ENCODE measurements at regions not wholly inside any gene's neighbourhood (a gene's known extent, or its start where the extent isn't known, plus 50 kb on each side); places are given as distances from the start of the nearest gene placed in this dataset.

GRCh38 chr15:31544361-31544760 lies 217.7 kb downstream of the KLF13 start:
- in situ Hi-C loops (cut with MboI; ENCODE audit: low pct_unique_long_range_greater_than_20kb in 2 of 9, low sequenced_read_pairs in 9 of 9, unreplicated experiment in 9 of 9) = no loop called here
- ATAC-seq (replicated peaks in 6 of 8) = no peak
- Histone ChIP-seq H3K4me1 (replicated peaks in 1 of 2) (no peaks in the 10 kb centered on the region), H3K27ac (no peak overlapping the region), H3K4me3 (no peak overlapping the region)

GRCh38 chr15:31545257-31545656 lies 218.6 kb downstream of the KLF13 start:
- no peak overlapping the region for H3K27ac ChIP-seq
- in situ Hi-C loops (cut with MboI; ENCODE audit: low pct_unique_long_range_greater_than_20kb in 2 of 9, low sequenced_read_pairs in 9 of 9, unreplicated experiment in 9 of 9) = no loop called here
- H3K4me3 ChIP-seq = no peak overlapping the region
- no peaks in the 10 kb centered on the region for H3K4me1 ChIP-seq (replicated peaks in 1 of 2)
- ATAC-seq (replicated peaks in 6 of 8) = no peak

DNA sequence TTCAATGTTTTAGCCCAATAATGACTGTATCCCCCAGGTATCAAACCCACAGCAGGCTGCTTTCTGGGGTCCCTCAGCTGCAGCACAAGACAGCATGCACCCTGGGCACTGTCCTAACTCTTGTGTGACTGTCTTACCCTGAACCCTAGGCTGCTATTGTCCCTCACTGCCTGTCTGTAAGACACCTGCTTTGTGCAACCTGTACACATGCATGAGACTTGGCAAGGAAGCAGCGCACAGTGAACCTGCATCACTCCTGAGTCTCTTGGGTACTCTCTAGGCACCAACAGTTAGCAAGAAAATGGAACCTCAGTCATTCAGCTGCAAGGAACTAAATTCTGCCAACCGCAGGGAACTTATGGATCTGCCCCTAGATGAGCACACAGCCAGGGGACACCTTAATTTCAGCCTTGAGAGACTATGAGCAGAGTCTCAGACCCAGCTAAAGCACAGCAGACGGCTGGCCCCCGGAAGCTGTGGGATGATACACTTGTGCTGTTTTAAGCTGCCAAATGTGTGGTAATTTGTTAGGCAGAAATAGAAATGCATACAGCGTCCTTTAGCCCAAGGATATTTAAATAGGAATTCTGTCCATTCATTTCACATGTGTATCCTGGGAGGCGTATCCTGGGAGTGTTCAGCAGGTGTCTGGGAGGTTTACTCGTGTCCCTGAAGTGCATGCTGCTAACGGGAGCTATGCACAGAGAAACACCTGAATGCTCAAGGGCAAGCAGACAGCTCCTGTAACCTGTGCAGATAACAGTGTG lies 223.8 kb downstream of the KLF13 start:
- H3K4me3 ChIP-seq = no peak overlapping the region
- H3K4me1 ChIP-seq (replicated peaks in 1 of 2) = no peaks in the 10 kb centered on the region
- in situ Hi-C loops (cut with MboI; ENCODE audit: low pct_unique_long_range_greater_than_20kb in 2 of 9, low sequenced_read_pairs in 9 of 9, unreplicated experiment in 9 of 9) = no loop called here
- no peak overlapping the region for H3K27ac ChIP-seq
- peak in 2 of 8 experiments; percentile 54 to 88 for ATAC-seq (replicated peaks in 6 of 8)
- WGBS, 10 experiments = 30 to 100% (median 77%) methylated on average over 1 to 4 of the region's 8 CpGs; no CpG with 5 or more reads in 2 of the 10 experiments

DNA sequence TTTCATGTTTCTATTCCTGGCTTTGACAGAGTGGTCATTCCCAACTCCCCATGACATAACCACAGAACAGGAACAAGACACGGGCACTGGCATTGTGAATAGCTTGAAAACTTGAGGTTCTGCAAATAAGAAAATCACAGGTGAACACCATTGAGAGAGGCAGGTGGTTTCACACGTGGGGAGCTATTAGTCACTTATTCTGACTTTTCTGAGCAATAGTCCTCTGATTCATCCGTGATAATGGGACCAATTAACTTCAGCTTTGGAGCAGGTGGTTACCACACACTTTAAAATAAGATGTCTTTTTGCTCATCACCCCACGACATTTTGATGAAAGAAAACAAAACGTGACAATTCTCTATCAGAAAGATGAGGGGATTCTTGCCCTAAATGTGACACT lies 224.7 kb downstream of the KLF13 start:
- in situ Hi-C loops (cut with MboI; ENCODE audit: low pct_unique_long_range_greater_than_20kb in 2 of 9, low sequenced_read_pairs in 9 of 9, unreplicated experiment in 9 of 9) = no loop called here
- Histone ChIP-seq H3K4me1 (replicated peaks in 1 of 2) (no peaks in the 10 kb centered on the region), H3K4me3 (no peak overlapping the region), H3K27ac (no peak overlapping the region)
- 46 to 87% (median 82%) methylated on average over 2 to 5 of the region's 5 CpGs; no CpG with 5 or more reads in 3 of the 10 experiments for WGBS, 10 experiments
- ATAC-seq (replicated peaks in 6 of 8) = no peak

DNA sequence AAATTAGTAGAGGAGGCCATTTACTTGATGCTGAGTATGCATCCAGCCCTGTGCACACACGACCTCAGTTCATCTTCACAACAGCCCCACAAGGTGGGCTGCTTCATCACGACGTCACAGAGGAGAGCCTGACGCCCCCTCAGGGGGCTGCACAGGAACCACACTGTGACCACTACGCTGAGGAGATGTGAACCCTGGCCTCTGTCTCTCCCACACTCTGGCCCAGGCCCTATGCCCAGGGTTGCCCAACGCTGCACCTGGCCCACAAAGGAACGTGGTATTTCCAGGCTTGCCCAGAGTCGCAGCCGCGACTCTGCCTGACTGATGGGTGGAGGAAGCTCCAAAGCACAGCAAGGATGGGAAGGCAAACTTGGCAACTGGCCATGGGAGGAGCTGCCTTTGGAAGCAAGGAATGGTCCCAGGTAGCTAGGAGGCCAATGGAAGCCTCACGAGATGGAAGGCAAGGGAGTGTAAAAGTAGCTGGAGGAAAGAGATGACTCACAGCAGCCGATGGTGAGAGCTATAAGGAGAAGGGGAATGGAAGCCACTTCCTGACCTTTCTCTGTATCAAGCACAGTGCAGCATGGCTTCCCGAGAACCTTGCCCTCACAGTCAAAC lies 226.0 kb downstream of the KLF13 start:
- WGBS, 10 experiments = 47 to 89% (median 76%) methylated on average over 2 to 8 of the region's 13 CpGs; no CpG with 5 or more reads in 1 of the 10 experiments
- H3K4me1 ChIP-seq (replicated peaks in 1 of 2) = no peaks in the 10 kb centered on the region
- no peak overlapping the region for H3K4me3 ChIP-seq
- no peak overlapping the region for H3K27ac ChIP-seq
- no peak for ATAC-seq (replicated peaks in 6 of 8)
- in situ Hi-C loops (cut with MboI; ENCODE audit: low pct_unique_long_range_greater_than_20kb in 2 of 9, low sequenced_read_pairs in 9 of 9, unreplicated experiment in 9 of 9) = no loop called here

DNA sequence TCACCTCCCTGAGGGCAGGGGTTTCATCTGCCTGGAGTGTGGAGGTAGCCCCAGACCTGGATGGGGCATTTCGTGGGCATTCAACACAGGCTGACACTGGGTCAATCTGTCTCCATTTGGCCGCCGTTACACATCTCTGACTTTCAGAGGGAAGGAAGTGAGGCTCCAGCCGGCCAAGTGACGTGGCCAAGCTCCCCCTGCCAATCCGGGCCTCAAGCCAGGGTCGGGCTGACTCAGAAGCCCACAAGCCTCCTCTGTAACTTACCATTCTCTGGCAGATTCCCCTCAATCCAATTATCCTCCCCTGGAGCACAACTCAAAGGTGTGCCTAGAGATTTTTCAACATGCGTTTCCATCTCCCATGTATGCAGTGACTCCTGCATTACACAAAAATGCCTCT lies 227.6 kb downstream of the KLF13 start:
- Histone ChIP-seq H3K27ac (no peak overlapping the region), H3K4me3 (no peak overlapping the region), H3K4me1 (replicated peaks in 1 of 2) (no peaks in the 10 kb centered on the region)
- no peak for ATAC-seq (replicated peaks in 6 of 8)
- in situ Hi-C loops (cut with MboI; ENCODE audit: low pct_unique_long_range_greater_than_20kb in 2 of 9, low sequenced_read_pairs in 9 of 9, unreplicated experiment in 9 of 9) = no loop called here
- WGBS, 10 experiments = 15 to 100% (median 80%) methylated on average over 1 to 7 of the region's 8 CpGs; no CpG with 5 or more reads in 5 of the 10 experiments

DNA sequence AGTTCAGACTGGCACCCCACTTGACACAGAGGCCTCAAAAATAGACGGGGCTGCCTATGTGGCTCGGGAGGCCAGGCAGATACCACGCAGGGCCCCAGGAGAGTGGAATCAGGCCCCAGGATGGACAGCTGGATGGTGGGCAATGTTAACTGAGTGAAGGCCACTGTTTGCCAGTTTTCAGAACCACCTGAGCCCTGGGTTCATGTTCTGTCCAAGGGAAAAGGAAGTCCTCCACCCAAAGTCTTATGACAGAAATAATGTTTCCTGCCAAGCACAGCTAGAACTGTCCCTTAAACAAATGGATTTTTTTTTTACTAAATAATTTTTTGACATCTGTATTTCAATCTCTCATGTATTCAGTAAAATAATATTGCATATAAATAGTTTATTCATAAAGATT lies 228.4 kb downstream of the KLF13 start:
- ATAC-seq (replicated peaks in 6 of 8) = no peak
- in situ Hi-C loops (cut with MboI; ENCODE audit: low pct_unique_long_range_greater_than_20kb in 2 of 9, low sequenced_read_pairs in 9 of 9, unreplicated experiment in 9 of 9) = no loop called here
- 80 to 100% (median 93%) methylated on average over 2 to 3 of the region's 3 CpGs; no CpG with 5 or more reads in 7 of the 10 experiments for WGBS, 10 experiments

DNA sequence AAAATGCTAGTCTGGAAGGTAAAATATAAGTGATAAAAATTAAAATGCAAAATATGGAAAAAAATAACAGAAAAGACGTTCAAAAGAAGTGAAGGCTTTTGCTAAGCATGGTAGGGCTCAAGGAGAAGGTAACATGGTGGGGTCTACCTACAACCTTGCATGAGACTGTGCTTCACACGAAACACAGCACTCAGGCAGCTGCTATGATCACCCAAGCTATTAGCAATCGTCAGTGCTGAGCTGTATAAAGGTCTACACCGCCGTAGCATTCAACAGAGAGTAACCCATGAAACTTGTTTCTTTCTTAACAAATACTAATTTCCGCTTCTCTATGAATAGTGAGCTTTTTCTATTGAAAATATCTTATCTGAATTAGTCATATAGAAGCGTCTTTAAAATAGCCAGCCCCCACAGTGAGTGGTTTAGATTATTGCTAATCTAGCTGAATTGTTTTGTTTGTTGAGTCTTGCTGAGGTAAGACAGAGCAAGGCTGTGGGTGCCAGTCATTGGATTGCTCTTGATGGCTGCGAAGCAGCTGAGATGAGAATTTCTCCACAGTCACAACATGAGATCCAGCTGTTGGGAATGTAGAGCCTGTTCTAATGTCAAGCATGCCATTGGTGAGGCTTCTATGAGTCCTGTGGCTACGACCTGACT lies 230.0 kb downstream of the KLF13 start:
- no peak for ATAC-seq (replicated peaks in 6 of 8)
- Histone ChIP-seq H3K4me3 (no peak overlapping the region), H3K4me1 (replicated peaks in 1 of 2) (no peaks in the 10 kb centered on the region), H3K27ac (no peak overlapping the region)
- WGBS, 10 experiments = 57 to 92% (median 84%) methylated on average over 1 to 9 of the region's 9 CpGs
- in situ Hi-C loops (cut with MboI; ENCODE audit: low pct_unique_long_range_greater_than_20kb in 2 of 9, low sequenced_read_pairs in 9 of 9, unreplicated experiment in 9 of 9) = no loop called here

More for the DNA sequence above, 228.4 kb downstream of the KLF13 start:
- Histone ChIP-seq H3K4me1 (replicated peaks in 1 of 2) (no peaks in the 10 kb centered on the region), H3K27ac (no peak overlapping the region), H3K4me3 (no peak overlapping the region)

GRCh38 chr15:31557899-31558298 lies 231.3 kb downstream of the KLF13 start:
- WGBS, 10 experiments = 0 to 80% (median 48%) methylated on average over 1 to 5 of the region's 7 CpGs; no CpG with 5 or more reads in 6 of the 10 experiments
- in situ Hi-C loops (cut with MboI; ENCODE audit: low pct_unique_long_range_greater_than_20kb in 2 of 9, low sequenced_read_pairs in 9 of 9, unreplicated experiment in 9 of 9) = no loop called here
- H3K4me1 ChIP-seq (replicated peaks in 1 of 2) = no peaks in the 10 kb centered on the region
- H3K4me3 ChIP-seq = no peak overlapping the region
- ATAC-seq (replicated peaks in 6 of 8) = peak in 2 of 8 experiments; percentile 57 to 79
- no peak overlapping the region for H3K27ac ChIP-seq

- Histone ChIP-seq H3K4me1 (replicated peaks in 1 of 2) (no peaks in the 10 kb centered on the region), H3K27ac (no peak overlapping the region), H3K4me3 (no peak overlapping the region)
- in situ Hi-C loops (cut with MboI; ENCODE audit: low pct_unique_long_range_greater_than_20kb in 2 of 9, low sequenced_read_pairs in 9 of 9, unreplicated experiment in 9 of 9) = no loop called here
- ATAC-seq (replicated peaks in 6 of 8) = no peak
- WGBS, 10 experiments = 78 to 100% (median 94%) methylated on average over 2 to 10 of the region's 12 CpGs; no CpG with 5 or more reads in 6 of the 10 experiments
Observed at GRCh38 chr15:31558840-31559239, 232.2 kb downstream of the KLF13 start.

DNA sequence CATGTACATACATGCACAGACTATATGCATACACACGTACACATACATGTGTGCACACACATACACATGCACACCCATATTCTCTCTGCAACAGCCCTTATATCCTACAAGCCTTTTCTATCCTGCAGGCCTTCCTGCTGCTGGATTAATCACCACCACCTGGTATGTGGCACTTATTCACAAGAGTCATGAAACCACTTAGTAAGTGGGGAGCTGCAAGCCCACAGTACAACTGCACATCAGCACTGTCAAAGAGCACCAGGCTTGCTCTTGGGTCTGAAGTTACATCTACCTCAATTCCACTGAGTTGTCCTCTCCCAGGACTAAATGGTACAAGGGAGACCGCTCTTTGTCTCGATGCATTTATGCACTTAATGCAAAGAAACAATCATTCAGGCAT lies 233.2 kb downstream of the KLF13 start:
- H3K4me3 ChIP-seq = no peak overlapping the region
- no peak for ATAC-seq (replicated peaks in 6 of 8)
- no peaks in the 10 kb centered on the region for H3K4me1 ChIP-seq (replicated peaks in 1 of 2)
- no peak overlapping the region for H3K27ac ChIP-seq
- WGBS, 10 experiments = 33 to 100% (median 86%) methylated on average over 1 to 3 of the region's 3 CpGs; no CpG with 5 or more reads in 2 of the 10 experiments
- in situ Hi-C loops (cut with MboI; ENCODE audit: low pct_unique_long_range_greater_than_20kb in 2 of 9, low sequenced_read_pairs in 9 of 9, unreplicated experiment in 9 of 9) = no loop called here

GRCh38 chr15:31560643-31561042 lies 234.0 kb downstream of the KLF13 start:
- in situ Hi-C loops (cut with MboI; ENCODE audit: low pct_unique_long_range_greater_than_20kb in 2 of 9, low sequenced_read_pairs in 9 of 9, unreplicated experiment in 9 of 9) = no loop called here

DNA sequence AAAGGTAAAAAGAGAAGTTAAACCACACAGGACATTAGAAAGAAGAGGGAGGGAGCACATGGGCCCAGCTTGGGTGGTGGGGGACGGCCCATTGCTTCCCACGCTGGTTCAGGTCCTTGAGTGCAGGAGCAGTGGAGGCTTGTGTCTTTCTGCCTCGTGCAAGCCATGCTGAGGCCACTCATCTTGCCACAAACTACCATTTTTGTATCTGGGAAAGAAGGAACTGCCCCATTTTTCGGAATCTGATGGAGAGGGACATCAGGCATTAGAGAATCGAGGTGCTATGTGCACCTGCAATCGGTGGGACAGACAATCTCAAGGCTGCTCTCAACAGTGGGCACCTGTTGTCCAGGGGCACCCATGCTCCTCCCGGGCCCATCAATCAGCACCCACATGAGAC lies 234.5 kb downstream of the KLF13 start:
- ATAC-seq (replicated peaks in 6 of 8) = no peak

More at GRCh38 chr15:31560643-31561042, 234.0 kb downstream of the KLF13 start:
- Histone ChIP-seq H3K4me3 (no peak overlapping the region), H3K27ac (no peak overlapping the region), H3K4me1 (replicated peaks in 1 of 2) (no peaks in the 10 kb centered on the region)
- WGBS, 10 experiments = 50 to 100% (median 84%) methylated on average over 1 to 4 of the region's 4 CpGs; no CpG with 5 or more reads in 2 of the 10 experiments
- no peak for ATAC-seq (replicated peaks in 6 of 8)

More for the DNA sequence above, 234.5 kb downstream of the KLF13 start:
- Histone ChIP-seq H3K4me3 (no peak overlapping the region), H3K4me1 (replicated peaks in 1 of 2) (no peaks in the 10 kb centered on the region), H3K27ac (no peak overlapping the region)
- in situ Hi-C loops (cut with MboI; ENCODE audit: low pct_unique_long_range_greater_than_20kb in 2 of 9, low sequenced_read_pairs in 9 of 9, unreplicated experiment in 9 of 9) = no loop called here
- 60 to 88% (median 81%) methylated on average over 1 to 6 of the region's 7 CpGs; no CpG with 5 or more reads in 4 of the 10 experiments for WGBS, 10 experiments

Measured in motor neuron (in vitro differentiated cells).